Trophoblast cell (in vitro differentiated cells and primary cell): ENCODE measurements at regions not wholly inside any gene's neighbourhood (a gene's known extent, or its start where the extent isn't known, plus 50 kb on each side); places are given as distances from the start of the nearest gene placed in this dataset.

Experiments
- DNase-seq, 2 donors: peaks; one replicate each; pipeline ENCODE4 v3.0.0-alpha.2; 2016
- H2AFZ ChIP-seq: 2 replicates; pipeline ENCODE4 v1.6.1; 2013; ENCODE audit warnings: low read length, moderate library complexity, mild to moderate bottlenecking; ENCODE audit not compliant: insufficient read depth, poor library complexity
- H2AK5ac ChIP-seq: 2 replicates; pipeline ENCODE4 v1.6.1; 2013; ENCODE audit warnings: mild to moderate bottlenecking, low read length
- H2BK120ac ChIP-seq: 2 replicates; pipeline ENCODE4 v1.6.1; 2013; ENCODE audit warnings: low read length, mild to moderate bottlenecking, moderate library complexity; ENCODE audit not compliant: insufficient read depth, poor library complexity
- H2BK12ac ChIP-seq: 2 replicates; pipeline ENCODE4 v1.6.1; 2013; ENCODE audit warnings: mild to moderate bottlenecking, low read length, moderate library complexity
- H2BK5ac ChIP-seq: 2 replicates; pipeline ENCODE4 v1.6.1; 2013; ENCODE audit warnings: low read length, low read depth, moderate library complexity, mild to moderate bottlenecking; ENCODE audit not compliant: poor library complexity
- H3K14ac ChIP-seq: 2 replicates; pipeline ENCODE4 v1.6.1; 2013; ENCODE audit warnings: mild to moderate bottlenecking, low read length
- H3K18ac ChIP-seq: 2 replicates; pipeline ENCODE4 v1.6.1; 2013; ENCODE audit warnings: mild to moderate bottlenecking, low read length
- H3K23ac ChIP-seq: 2 replicates; pipeline ENCODE4 v1.6.1; 2013; ENCODE audit warnings: low read length
- H3K27ac ChIP-seq: 2 replicates; pipeline ENCODE4 v1.5.1; 2013; ENCODE audit warnings: low read depth, mild to moderate bottlenecking, inconsistent platforms, low read length, moderate library complexity
- H3K27me3 ChIP-seq: 2 replicates; pipeline ENCODE4 v1.6.1; 2013; ENCODE audit warnings: inconsistent platforms, mild to moderate bottlenecking, low read length, moderate library complexity; ENCODE audit not compliant: insufficient read depth
- H3K36me3 ChIP-seq, 2 experiments: 1 replicate in 1 of 2; 2 replicates in 1 of 2; pipeline ENCODE4 v1.6.1; 2013; ENCODE audit warnings: low read length in 2 of 2, mild to moderate bottlenecking in 2 of 2, moderate library complexity in 1 of 2; ENCODE audit not compliant: insufficient read depth in 2 of 2, control insufficient read depth in 1 of 2
- H3K4ac ChIP-seq: 2 replicates; pipeline ENCODE4 v1.6.1; 2013; ENCODE audit warnings: low read depth, mild to moderate bottlenecking, low read length, moderate library complexity
- H3K4me1 ChIP-seq, 2 experiments: 1 replicate in 1 of 2; 2 replicates in 1 of 2; pipeline ENCODE4 v1.6.1; 2013; ENCODE audit warnings: low read length in 2 of 2, mild to moderate bottlenecking in 2 of 2, moderate library complexity in 1 of 2; ENCODE audit not compliant: insufficient read depth in 2 of 2, control insufficient read depth in 1 of 2
- H3K4me2 ChIP-seq: 2 replicates; pipeline ENCODE4 v1.6.1; 2013; ENCODE audit warnings: inconsistent platforms, mild to moderate bottlenecking, low read length, moderate library complexity
- H3K4me3 ChIP-seq: 2 replicates; pipeline ENCODE4 v1.5.1; 2013; ENCODE audit warnings: mild to moderate bottlenecking, low read depth, low read length, inconsistent platforms
- H3K79me1 ChIP-seq: one replicate; pipeline ENCODE4 v1.6.1; 2013; ENCODE audit warnings: low read length
- H3K79me2 ChIP-seq: 2 replicates; pipeline ENCODE4 v1.6.1; 2013; ENCODE audit warnings: low read length, mild to moderate bottlenecking; ENCODE audit not compliant: control insufficient read depth, insufficient read depth, poor library complexity
- H3K9ac ChIP-seq: 2 replicates; pipeline ENCODE4 v1.6.1; 2013; ENCODE audit warnings: mild to moderate bottlenecking, low read length
- H3K9me3 ChIP-seq: 2 replicates; pipeline ENCODE4 v1.6.1; 2013; ENCODE audit warnings: low read depth, mild to moderate bottlenecking, control low read depth, inconsistent platforms, low read length; ENCODE audit not compliant: insufficient read depth
- H4K12ac ChIP-seq: 2 replicates; pipeline ENCODE4 v1.6.1; 2013; ENCODE audit warnings: low read depth, mild to moderate bottlenecking, low read length, moderate library complexity
- H4K8ac ChIP-seq: 2 replicates; pipeline ENCODE4 v1.6.1; 2013; ENCODE audit warnings: low read depth, mild to moderate bottlenecking, low read length, moderate library complexity
- H4K91ac ChIP-seq: one replicate; pipeline ENCODE4 v1.6.1; 2013; ENCODE audit warnings: low read depth, mild to moderate bottlenecking, low read length, moderate library complexity
- WGBS: extraction: QIAGEN DNeasy Blood & Tissue Kit; methylation state at CpG from one replicate; pipeline ENCODE4 v1.1.7; 2013; ENCODE audit warnings: missing lambda C conversion rate; ENCODE audit not compliant: insufficient read length, insufficient coverage; ENCODE audit errors: extremely low coverage; 5-methylcytosine and 5-hydroxymethylcytosine counted together

DNA sequence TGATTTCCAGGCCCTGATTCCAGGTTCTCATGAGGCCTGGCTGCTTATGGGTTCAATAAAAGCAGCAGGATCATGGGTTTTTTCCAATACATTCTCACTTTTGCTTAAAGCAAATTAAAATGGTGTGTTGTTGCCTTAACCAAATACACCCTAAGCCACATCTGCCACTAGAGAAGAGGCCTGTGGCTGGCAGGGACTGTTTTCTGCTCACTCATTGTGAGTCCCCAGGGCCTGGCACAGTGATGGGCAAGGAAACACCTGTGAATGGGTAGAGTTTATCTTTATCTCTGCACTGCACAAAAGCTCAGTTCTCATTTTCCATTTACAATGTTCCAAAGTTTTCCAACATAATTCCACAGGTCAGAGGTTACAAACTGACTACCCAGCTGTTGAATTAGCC, 726.0 kb downstream of the UQCRFS1 start:
- H4K12ac ChIP-seq, result no peak overlapping the region
- H3K4me1 ChIP-seq, result no peaks in the 10 kb centered on the region
- H3K14ac ChIP-seq, result no peak overlapping the region
- H3K79me1 ChIP-seq, result no peaks in the 10 kb centered on the region
- no peak overlapping the region for H3K18ac ChIP-seq
- H2BK12ac ChIP-seq, result no peak overlapping the region
- no peak overlapping the region for H2BK120ac ChIP-seq
- no peak for DNase-seq
- H3K4me2 ChIP-seq, result no peak overlapping the region
- H3K27ac ChIP-seq, result no peak overlapping the region
- no peak overlapping the region for H2AK5ac ChIP-seq
- H2BK5ac ChIP-seq, result no peak overlapping the region
- no peak overlapping the region for H3K23ac ChIP-seq
- no peak overlapping the region for H2AFZ ChIP-seq
- H3K9me3 ChIP-seq, result no peaks in the 10 kb centered on the region
- no peak overlapping the region for H3K9ac ChIP-seq
- no peaks in the 10 kb centered on the region for H3K79me2 ChIP-seq
- no peak overlapping the region for H4K91ac ChIP-seq
- no peak overlapping the region for H3K4me3 ChIP-seq
- no peak overlapping the region for H4K8ac ChIP-seq
- peaks cover 0 to 2% of the 10 kb centered on the region in 2 experiments for H3K36me3 ChIP-seq
- no peaks in the 10 kb centered on the region for H3K27me3 ChIP-seq
- no peak overlapping the region for H3K4ac ChIP-seq

DNA sequence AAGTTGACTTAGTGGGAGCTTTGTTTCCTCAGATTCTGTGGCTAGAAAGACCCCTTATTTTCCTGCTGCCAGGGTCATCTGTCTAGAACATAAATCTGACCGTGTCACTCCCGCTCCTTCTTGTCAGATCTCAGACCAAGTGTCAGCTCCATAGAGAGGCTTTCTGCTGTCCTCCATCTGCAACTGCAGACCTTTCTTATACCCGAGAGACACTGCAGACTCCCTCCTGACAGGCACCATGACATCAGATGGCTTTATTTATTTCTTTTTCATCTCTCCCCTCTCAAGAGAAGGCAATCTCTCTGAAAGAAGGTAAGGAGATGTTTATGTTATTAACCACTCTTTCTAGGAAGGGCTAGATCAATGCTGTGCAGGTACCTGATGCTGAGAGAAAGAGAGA, 726.5 kb downstream of the UQCRFS1 start:
- Histone ChIP-seq H3K14ac (no peak overlapping the region), H4K91ac (no peak overlapping the region)
- no CpG with 5 or more reads among the region's 3 CpGs for WGBS

DNA sequence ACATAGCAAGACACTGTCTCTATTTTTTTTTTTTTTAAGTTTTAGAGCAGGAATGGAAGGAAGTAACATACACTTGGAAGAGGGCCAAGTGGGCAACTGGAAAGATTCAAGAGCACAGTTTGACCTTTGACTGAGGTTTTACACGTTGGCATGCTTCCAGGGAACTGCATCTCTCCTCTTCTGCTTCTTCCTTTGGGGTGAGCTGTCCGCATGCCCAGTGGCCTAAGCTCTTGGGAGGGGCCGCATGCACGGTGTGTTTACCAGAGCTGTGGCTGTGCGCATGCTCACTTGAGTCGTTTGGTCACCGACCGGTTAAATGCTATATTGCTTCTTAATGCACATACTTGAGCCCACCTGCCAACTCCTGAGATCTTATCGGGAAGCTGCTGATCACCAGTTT, 727.7 kb downstream of the UQCRFS1 start:
- Histone ChIP-seq H4K8ac (no peak overlapping the region), H3K4me3 (no peak overlapping the region), H3K18ac (no peak overlapping the region), H3K4ac (no peak overlapping the region), H2BK120ac (no peak overlapping the region), H3K23ac (no peak overlapping the region), H3K14ac (no peak overlapping the region), H2AK5ac (no peak overlapping the region), H3K9ac (no peak overlapping the region), H3K79me1 (peaks cover 5% of the 10 kb centered on the region), H4K12ac (no peak overlapping the region), H3K79me2 (peaks cover 2% of the 10 kb centered on the region), H2BK5ac (no peak overlapping the region), H4K91ac (no peak overlapping the region), H3K27me3 (no peaks in the 10 kb centered on the region), H3K27ac (no peak overlapping the region), H2BK12ac (no peak overlapping the region), H3K36me3 (no peaks in the 10 kb centered on the region), H3K4me2 (no peak overlapping the region), H2AFZ (no peak overlapping the region), H3K4me1 (peaks cover 3 to 4% of the 10 kb centered on the region in 2 experiments), H3K9me3 (no peaks in the 10 kb centered on the region)
- no peak for DNase-seq
- WGBS, result no CpG with 5 or more reads among the region's 9 CpGs

More for the DNA sequence above, 726.5 kb downstream of the UQCRFS1 start:
- Histone ChIP-seq H3K4me1 (peaks cover 2% of the 10 kb centered on the region in 2 experiments), H2BK120ac (no peak overlapping the region), H2AK5ac (no peak overlapping the region), H3K4me2 (no peak overlapping the region), H3K79me2 (peaks cover under 1% of the 10 kb centered on the region), H3K23ac (no peak overlapping the region), H3K9me3 (no peaks in the 10 kb centered on the region), H3K9ac (no peak overlapping the region), H3K79me1 (peaks cover 3% of the 10 kb centered on the region), H3K4me3 (no peak overlapping the region), H2AFZ (no peak overlapping the region), H3K36me3 (peaks cover 0 to 2% of the 10 kb centered on the region in 2 experiments), H3K27me3 (no peaks in the 10 kb centered on the region), H3K4ac (no peak overlapping the region), H3K27ac (no peak overlapping the region), H2BK12ac (no peak overlapping the region), H2BK5ac (no peak overlapping the region), H4K12ac (no peak overlapping the region), H4K8ac (no peak overlapping the region), H3K18ac (no peak overlapping the region)
- DNase-seq, result no peak

DNA sequence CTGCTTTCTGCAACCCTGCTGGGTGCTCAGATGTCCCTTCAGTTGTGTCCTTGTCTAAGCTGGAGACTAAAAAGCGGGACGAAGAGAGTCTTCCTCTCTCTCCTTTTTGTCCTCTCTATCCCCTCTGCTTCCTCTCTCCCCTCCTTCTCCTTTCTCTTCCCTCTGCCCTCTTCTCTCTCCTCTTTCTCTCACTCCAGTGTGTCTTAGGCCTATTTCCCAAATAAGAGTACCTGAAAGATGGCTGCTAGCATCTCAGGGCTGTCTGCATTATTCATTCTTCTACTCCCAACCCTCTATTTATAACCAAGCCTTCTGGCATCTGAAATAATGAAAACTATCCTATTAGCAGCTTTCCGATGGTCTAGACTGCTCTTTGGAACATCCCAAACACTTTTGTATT, 729.8 kb downstream of the UQCRFS1 start:
- Histone ChIP-seq H3K27ac (no peak overlapping the region), H3K9me3 (no peaks in the 10 kb centered on the region), H3K14ac (no peak overlapping the region), H2BK5ac (no peak overlapping the region), H3K36me3 (no peaks in the 10 kb centered on the region), H2AFZ (no peak overlapping the region), H3K9ac (no peak overlapping the region), H3K4me3 (no peak overlapping the region), H2BK120ac (no peak overlapping the region), H2BK12ac (no peak overlapping the region), H3K4ac (no peak overlapping the region), H3K18ac (no peak overlapping the region), H3K4me1 (peaks cover 3 to 4% of the 10 kb centered on the region in 2 experiments), H4K91ac (no peak overlapping the region), H4K8ac (no peak overlapping the region), H3K79me2 (peaks cover 2% of the 10 kb centered on the region), H3K4me2 (no peak overlapping the region), H4K12ac (no peak overlapping the region), H3K79me1 (peaks cover 5% of the 10 kb centered on the region), H2AK5ac (no peak overlapping the region), H3K23ac (no peak overlapping the region), H3K27me3 (no peaks in the 10 kb centered on the region)
- WGBS, result no CpG with 5 or more reads among the region's 3 CpGs
- no peak for DNase-seq
